ENCODE measurements at regions not wholly inside any gene's neighbourhood (a gene's known extent, or its start where the extent isn't known, plus 50 kb on each side); places are given as distances from the start of the nearest gene placed in this dataset.
"Not testable (repeated sequence)": the region's sequence is repeated elsewhere in the genome, so short reads cannot be mapped to it uniquely, and the experiment has no call there.

GRCh38 chr10:3874610-3874989 lies 89.6 kb upstream of the KLF6 start:
- H3K4me3 ChIP-seq; H3K36me3 ChIP-seq (ENCODE audit: control insufficient read depth, insufficient read depth, low read length): not testable (repeated sequence)

GRCh38 chr10:3873728-3874461 lies 88.9 kb upstream of the KLF6 start:
- no peak for FAIRE-seq
- no peak for TF ChIP-seq ZBTB43 (CRISPR knock-in tag; IDR thresholded peaks at IDR 0.05)
- 0 out of 2 replicates have a peak, but pooled peaks have one; percentile 24 for TF ChIP-seq NCOR1 (IDR thresholded peaks at IDR 0.05)
- TF ChIP-seq FOXJ2 (tag; IDR thresholded peaks at IDR 0.05) = peak; percentile 100
- TF ChIP-seq ZNF717 (CRISPR knock-in tag; IDR thresholded peaks at IDR 0.05) = no peak
- peak; percentile 91 for TF ChIP-seq FOXJ3 (CRISPR knock-in tag; IDR thresholded peaks at IDR 0.05)
- TF ChIP-seq FOXA3 (CRISPR knock-in tag; conservative IDR thresholded peaks at IDR 0.05 in 1 of 2, IDR thresholded peaks at IDR 0.05 in 1 of 2) = peak in 1 of 2 experiments; percentile 85; a peak in 2 of 4 replicates
- TF ChIP-seq ZBED1 (IDR thresholded peaks at IDR 0.05) = no peak
- no peak for TF ChIP-seq HSF4 (CRISPR knock-in tag; IDR thresholded peaks at IDR 0.05; ENCODE audit: borderline replicate concordance)
- TF ChIP-seq SMARCA4 (IDR thresholded peaks at IDR 0.05) = peak; percentile 25; the same call in 1 of the 2 replicates
- TF ChIP-seq FOXK2 (conservative IDR thresholded peaks at IDR 0.05 in 1 of 2, IDR thresholded peaks at IDR 0.05 in 1 of 2; ENCODE audit: low read depth in 2 of 2) = peak; percentile 29 to 76; a peak in 2 of 4 replicates
- TF ChIP-seq ZNF165 (CRISPR knock-in tag; IDR thresholded peaks at IDR 0.05; ENCODE audit: borderline replicate concordance) = no peak

More at GRCh38 chr10:3874610-3874989, 89.6 kb upstream of the KLF6 start:
- H4K20me1 ChIP-seq (replicated peaks; ENCODE audit: control insufficient read depth, insufficient read depth, low read length); in situ Hi-C loops (cut with MboI); H3K27ac ChIP-seq (ENCODE audit: extremely low read depth, low read depth, low read length); ATAC-seq; H3K79me2 ChIP-seq (ENCODE audit: control insufficient read depth, insufficient read depth, low read length); DNase-seq (ENCODE audit: extremely low read depth in 1 of 4, low spot score in 3 of 4); H3K9ac ChIP-seq (ENCODE audit: insufficient read depth in 1 of 2, low read depth in 2 of 2, low read length in 2 of 2); H3K4me2 ChIP-seq (ENCODE audit: insufficient read depth, low read length); BruUV-seq (replicated peaks); H3K9me3 ChIP-seq (replicated peaks; ENCODE audit: control insufficient read depth, insufficient read depth, low read depth, low read length); H3K4me1 ChIP-seq (replicated peaks in 1 of 2; ENCODE audit: control insufficient read depth in 2 of 2, insufficient read depth in 2 of 2, low read length in 2 of 2); H3K9me1 ChIP-seq (ENCODE audit: control insufficient read depth, insufficient read depth, low read length); FAIRE-seq; H2AFZ ChIP-seq (ENCODE audit: low read depth, low read length); H3K27me3 ChIP-seq (ENCODE audit: control insufficient read depth in 2 of 2, insufficient read depth in 2 of 2, low read length in 2 of 2); CTCF ChIA-PET (ENCODE audit: low intra/inter-chr PET ratio); intact Hi-C loops (cut with micrococcal nuclease): not testable (repeated sequence)
- POLR2A ChIA-PET = interaction anchor here (0.6 to 1.5 kb wide), 3 partner anchors 22 to 91 kb away, joined by 3 to 6 read pairs (median 6); partner anchors contain the start of gene KLF6
- 40% methylated on average over 4 of the region's 4 CpGs for WGBS (ENCODE audit: insufficient coverage, low coverage, missing lambda C conversion rate)

More at GRCh38 chr10:3873728-3874461, 88.9 kb upstream of the KLF6 start:
- WGBS (ENCODE audit: insufficient coverage, low coverage, missing lambda C conversion rate) = 23% methylated on average over 7 of the region's 7 CpGs
- Histone ChIP-seq H3K36me3 (ENCODE audit: control insufficient read depth, insufficient read depth, low read length) (no peaks in the 10 kb centered on the region), H3K79me2 (ENCODE audit: control insufficient read depth, insufficient read depth, low read length) (no peaks in the 10 kb centered on the region), H3K9me1 (ENCODE audit: control insufficient read depth, insufficient read depth, low read length) (no peaks in the 10 kb centered on the region), H3K9ac (ENCODE audit: insufficient read depth in 1 of 2, low read depth in 2 of 2, low read length in 2 of 2) (no peak overlapping the region), H2AFZ (ENCODE audit: low read depth, low read length) (no peak overlapping the region), H3K9me3 (replicated peaks; ENCODE audit: control insufficient read depth, insufficient read depth, low read depth, low read length) (no peaks in the 10 kb centered on the region), H3K4me3 (no peak overlapping the region), H3K27me3 (ENCODE audit: control insufficient read depth in 2 of 2, insufficient read depth in 2 of 2, low read length in 2 of 2) (no peaks in the 10 kb centered on the region), H4K20me1 (replicated peaks; ENCODE audit: control insufficient read depth, insufficient read depth, low read length) (no peaks in the 10 kb centered on the region), H3K4me1 (replicated peaks in 1 of 2; ENCODE audit: control insufficient read depth in 2 of 2, insufficient read depth in 2 of 2, low read length in 2 of 2) (peaks cover 4 to 6% of the 10 kb centered on the region in 2 experiments; a peak in 3 of 5 replicates), H3K4me2 (ENCODE audit: insufficient read depth, low read length) (no peak overlapping the region), H3K27ac (ENCODE audit: extremely low read depth, low read depth, low read length) (peak overlapping the region; percentile 1; the same call in 1 of the 3 replicates)
- CTCF ChIA-PET (ENCODE audit: low intra/inter-chr PET ratio) = no interaction called here
- no TSS peak for BruUV-seq (replicated peaks)
- DNase-seq (ENCODE audit: extremely low read depth in 1 of 4, low spot score in 3 of 4) (peak; percentile 39 to 51 (median 42)), ATAC-seq (peak; percentile 53)
- POLR2A ChIA-PET = interaction anchor here (1.3 kb wide), 1 partner anchor 89 kb away, joined by 4 read pairs; the partner anchor contains the start of gene KLF6
- intact Hi-C loops (cut with micrococcal nuclease) (no loop called here), in situ Hi-C loops (cut with MboI) (no loop called here)

Measured in K562 (cell line).